CD14-positive monocyte (primary cell): ENCODE measurements at regions not wholly inside any gene's neighbourhood (a gene's known extent, or its start where the extent isn't known, plus 50 kb on each side); places are given as distances from the start of the nearest gene placed in this dataset.

ENCODE experiments used
- DNase-seq, 3 donors: peaks; one replicate each; pipeline ENCODE4 v3.0.0-alpha.2; 2011 to 2022
- H2AFZ ChIP-seq: 2 replicates; pipeline ENCODE4 v1.6.0; 2012; ENCODE audit warnings: mild to moderate bottlenecking, low read depth, low read length, inconsistent platforms; ENCODE audit not compliant: insufficient read depth, poor library complexity, severe bottlenecking
- H3K27ac ChIP-seq, 2 donors: 1 replicate in 1 of 2; 2 replicates in 1 of 2; pipeline ENCODE4 v1.5.1; 2012 to 2013; ENCODE audit warnings: low read length in 2 of 2, control low read depth in 1 of 2, inconsistent platforms in 1 of 2, low read depth in 1 of 2, mild to moderate bottlenecking in 1 of 2
- H3K27me3 ChIP-seq, 2 donors: one replicate each; pipeline versions ENCODE4 v1.6.0 to v1.6.1; 2011 to 2013; ENCODE audit warnings: low read length in 2 of 2; ENCODE audit not compliant: control insufficient read depth in 2 of 2, insufficient read depth in 2 of 2
- H3K36me3 ChIP-seq, 2 donors: replicated peaks in 1 of 2; 1 replicate in 1 of 2; 2 replicates in 1 of 2; pipeline versions ENCODE4 v1.5.1 to v1.6.1; 2012 to 2013; ENCODE audit warnings: low read length in 2 of 2, control low read depth in 1 of 2, inconsistent platforms in 1 of 2, mild to moderate bottlenecking in 1 of 2; ENCODE audit not compliant: insufficient read depth in 2 of 2, control insufficient read depth in 1 of 2
- H3K4me1 ChIP-seq, 2 donors: 1 replicate in 1 of 2; 2 replicates in 1 of 2; pipeline versions ENCODE4 v1.5.1 to v1.6.1; 2012 to 2013; ENCODE audit warnings: low read length in 2 of 2, control low read depth in 1 of 2, inconsistent platforms in 1 of 2, mild to moderate bottlenecking in 1 of 2, moderate library complexity in 1 of 2; ENCODE audit not compliant: insufficient read depth in 2 of 2, control insufficient read depth in 1 of 2
- H3K4me2 ChIP-seq: replicated peaks from 2 replicates; pipeline ENCODE3; 2012; ENCODE audit warnings: low read length, moderate library complexity, mild to moderate bottlenecking; ENCODE audit not compliant: poor library complexity, severe bottlenecking; ENCODE audit errors: extremely low read depth
- H3K4me3 ChIP-seq, 3 experiments: fragments of 200-600 bp in 1 of 3; sonication (generic) in 1 of 3; replicated peaks in 1 of 3; 1 replicate in 2 of 3; 2 replicates in 1 of 3; pipeline ENCODE4 v1.5.1; 2011 to 2013; ENCODE audit warnings: low read length in 3 of 3, mild to moderate bottlenecking in 3 of 3, control low read depth in 2 of 3, low read depth in 2 of 3, inconsistent platforms in 1 of 3, moderate library complexity in 1 of 3
- H3K79me2 ChIP-seq: 2 replicates; pipeline ENCODE4 v1.6.0; 2012; ENCODE audit warnings: mild to moderate bottlenecking, control low read depth, inconsistent platforms, low read length, moderate library complexity; ENCODE audit not compliant: insufficient read depth
- H3K9ac ChIP-seq: 2 replicates; pipeline ENCODE4 v1.6.0; 2017; ENCODE audit warnings: low read length, mild to moderate bottlenecking; ENCODE audit not compliant: insufficient read depth, poor library complexity, severe bottlenecking
- H3K9me3 ChIP-seq, 2 donors: replicated peaks in 1 of 2; 1 replicate in 1 of 2; 2 replicates in 1 of 2; pipeline versions ENCODE4 v1.5.1 to v1.6.1; 2012 to 2013; ENCODE audit warnings: low read length in 2 of 2, control low read depth in 1 of 2; ENCODE audit not compliant: control insufficient read depth in 1 of 2, insufficient read depth in 1 of 2
- H4K20me1 ChIP-seq: 2 replicates; pipeline ENCODE4 v1.6.0; 2012; ENCODE audit warnings: mild to moderate bottlenecking, low read length, control low read depth, moderate library complexity; ENCODE audit not compliant: insufficient read depth
- H3K27ac Mint-ChIP-seq, 7 donors: one replicate each; pipeline ENCODE4 v1.8.0; 2020; ENCODE audit warnings: mild to moderate bottlenecking in 7 of 7, mixed read lengths in 7 of 7, moderate library complexity in 6 of 7, inconsistent platforms in 2 of 7
- H3K27me3 Mint-ChIP-seq, 3 donors: one replicate each; pipeline ENCODE4 v1.8.0; 2021 to 2022; ENCODE audit warnings: low read depth in 3 of 3, mild to moderate bottlenecking in 3 of 3, mixed read lengths in 3 of 3, moderate library complexity in 3 of 3, inconsistent platforms in 1 of 3
- H3K36me3 Mint-ChIP-seq, 2 donors: one replicate each; pipeline ENCODE4 v1.8.0; 2020; ENCODE audit warnings: mixed read lengths in 2 of 2, inconsistent platforms in 1 of 2, mild to moderate bottlenecking in 1 of 2
- H3K4me1 Mint-ChIP-seq: one replicate; pipeline ENCODE4 v1.8.0; 2020; ENCODE audit warnings: mild to moderate bottlenecking, mixed read lengths
- H3K4me3 Mint-ChIP-seq, 2 donors: one replicate each; pipeline ENCODE4 v1.8.0; 2020; ENCODE audit warnings: mild to moderate bottlenecking in 2 of 2, mixed read lengths in 2 of 2, moderate library complexity in 1 of 2
- H3K9me3 Mint-ChIP-seq, 7 donors: one replicate each; pipeline ENCODE4 v1.8.0; 2020 to 2022; ENCODE audit warnings: mixed read lengths in 7 of 7, mild to moderate bottlenecking in 6 of 7, moderate library complexity in 6 of 7, inconsistent platforms in 2 of 7
- WGBS: methylation state at CpG from one replicate; pipeline ENCODE4 v1.1.5; 2013; ENCODE audit warnings: missing lambda C conversion rate; ENCODE audit not compliant: insufficient coverage; 5-methylcytosine and 5-hydroxymethylcytosine counted together
- intact Hi-C, 2 donors: fragments of 100-400 bp; cut with micrococcal nuclease; formaldehyde crosslinking; loops; one replicate each; pipeline versions ENCODE4 v1.15.0 to v1.15.1; 2023
- TF ChIP-seq, protein P1 (sequence below): fragments of 200-600 bp; IDR thresholded peaks from one replicate; pipeline ENCODE4 v1.8.0; 2022; ENCODE audit warnings: antibody characterized with exemption, mild to moderate bottlenecking

DNA sequence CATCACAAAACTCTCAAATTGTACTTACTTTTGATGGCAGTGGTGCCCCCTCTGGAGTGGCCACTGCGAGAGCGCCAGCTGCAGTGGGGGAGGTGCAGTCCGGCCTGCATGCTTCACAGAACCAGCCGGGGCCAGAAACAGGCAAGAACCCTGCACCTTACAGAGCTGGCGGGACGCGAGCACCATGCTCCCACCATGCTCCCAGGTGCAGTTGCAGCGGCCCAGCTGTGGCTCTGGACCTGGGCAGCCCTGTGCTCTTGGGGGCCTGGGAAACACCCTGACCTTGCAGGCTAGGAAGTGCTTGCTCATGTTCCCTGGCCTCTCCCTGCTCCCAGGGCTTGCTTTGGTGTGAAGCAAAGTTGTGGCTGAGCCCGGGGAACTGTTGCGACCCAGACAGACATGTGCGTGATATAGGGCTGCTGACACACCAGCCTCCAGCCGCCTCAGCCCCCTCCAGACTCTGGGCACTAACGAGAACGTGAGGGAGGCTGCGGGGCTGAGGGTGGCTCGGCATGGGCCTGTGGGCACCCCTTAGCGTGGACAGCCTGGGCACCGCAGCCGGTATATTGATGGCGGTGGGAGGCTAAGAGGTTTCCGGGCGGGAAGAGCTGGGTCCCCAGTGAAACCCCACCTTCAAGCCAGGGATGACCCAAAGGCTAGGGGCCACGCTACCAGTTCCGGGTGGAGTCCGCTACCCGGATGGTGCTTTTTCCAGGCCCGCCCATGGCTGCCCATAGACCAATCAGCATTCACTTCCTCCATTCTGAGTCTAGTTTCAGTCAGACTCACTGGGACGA is 1809.9 kb upstream of the ACO1 start:
- WGBS: 92% methylated on average over 26 of the region's 28 CpGs
- no peak overlapping the region for H3K4me3 ChIP-seq
- Mint-ChIP-seq H3K27me3 (peaks cover 0 to 2% (median 0%) of the 10 kb centered on the region in 3 donors), H3K4me3 (no peak overlapping the region), H3K4me1 (no peaks in the 10 kb centered on the region), H3K27ac (no peak overlapping the region), H3K36me3 (no peaks in the 10 kb centered on the region), H3K9me3 (peaks cover 0 to 25% (median 9%) of the 10 kb centered on the region in 7 donors)
- H3K9ac ChIP-seq: no peak overlapping the region
- intact Hi-C loops: no loop called here
- no peak overlapping the region for H2AFZ ChIP-seq
- no peak overlapping the region for H3K27ac ChIP-seq
- H3K79me2 ChIP-seq: no peaks in the 10 kb centered on the region
- H3K27me3 ChIP-seq: no peaks in the 10 kb centered on the region
- no peaks in the 10 kb centered on the region for H3K36me3 ChIP-seq
- no peak for DNase-seq
- no peak overlapping the region for H3K4me2 ChIP-seq
- H3K4me1 ChIP-seq: no peaks in the 10 kb centered on the region
- TF ChIP-seq, protein P1, sequence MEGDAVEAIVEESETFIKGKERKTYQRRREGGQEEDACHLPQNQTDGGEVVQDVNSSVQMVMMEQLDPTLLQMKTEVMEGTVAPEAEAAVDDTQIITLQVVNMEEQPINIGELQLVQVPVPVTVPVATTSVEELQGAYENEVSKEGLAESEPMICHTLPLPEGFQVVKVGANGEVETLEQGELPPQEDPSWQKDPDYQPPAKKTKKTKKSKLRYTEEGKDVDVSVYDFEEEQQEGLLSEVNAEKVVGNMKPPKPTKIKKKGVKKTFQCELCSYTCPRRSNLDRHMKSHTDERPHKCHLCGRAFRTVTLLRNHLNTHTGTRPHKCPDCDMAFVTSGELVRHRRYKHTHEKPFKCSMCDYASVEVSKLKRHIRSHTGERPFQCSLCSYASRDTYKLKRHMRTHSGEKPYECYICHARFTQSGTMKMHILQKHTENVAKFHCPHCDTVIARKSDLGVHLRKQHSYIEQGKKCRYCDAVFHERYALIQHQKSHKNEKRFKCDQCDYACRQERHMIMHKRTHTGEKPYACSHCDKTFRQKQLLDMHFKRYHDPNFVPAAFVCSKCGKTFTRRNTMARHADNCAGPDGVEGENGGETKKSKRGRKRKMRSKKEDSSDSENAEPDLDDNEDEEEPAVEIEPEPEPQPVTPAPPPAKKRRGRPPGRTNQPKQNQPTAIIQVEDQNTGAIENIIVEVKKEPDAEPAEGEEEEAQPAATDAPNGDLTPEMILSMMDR: no peak
- no peaks in the 10 kb centered on the region for H4K20me1 ChIP-seq
- peaks cover 10 to 21% of the 10 kb centered on the region in 2 donors for H3K9me3 ChIP-seq

GRCh38 chr9:30575218-30575617 is 1809.2 kb upstream of the ACO1 start:
- peaks cover 0 to 21% (median 9%) of the 10 kb centered on the region in 7 donors for H3K9me3 Mint-ChIP-seq
- no peaks in the 10 kb centered on the region for H3K36me3 Mint-ChIP-seq
- H4K20me1 ChIP-seq: no peaks in the 10 kb centered on the region
- no peak overlapping the region for H2AFZ ChIP-seq
- H3K79me2 ChIP-seq: no peaks in the 10 kb centered on the region
- H3K4me3 ChIP-seq: no peak overlapping the region
- no peaks in the 10 kb centered on the region for H3K36me3 ChIP-seq
- H3K9me3 ChIP-seq: peaks cover 10 to 21% of the 10 kb centered on the region in 2 donors
- no peaks in the 10 kb centered on the region for H3K4me1 Mint-ChIP-seq
- H3K4me3 Mint-ChIP-seq: no peak overlapping the region
- no peaks in the 10 kb centered on the region for H3K27me3 ChIP-seq
- intact Hi-C loops: no loop called here
- H3K27me3 Mint-ChIP-seq: peaks cover 0 to 2% (median 0%) of the 10 kb centered on the region in 3 donors
- no peak overlapping the region for H3K27ac ChIP-seq
- WGBS: 97% methylated on average over 15 of the region's 16 CpGs
- H3K4me2 ChIP-seq: no peak overlapping the region
- H3K4me1 ChIP-seq: no peaks in the 10 kb centered on the region
- no peak for DNase-seq
- H3K9ac ChIP-seq: no peak overlapping the region
- TF ChIP-seq, protein P1: no peak
- no peak overlapping the region for H3K27ac Mint-ChIP-seq
